ENCODE measurements at regions not wholly inside any gene's neighbourhood (a gene's known extent, or its start where the extent isn't known, plus 50 kb on each side); places are given as distances from the start of the nearest gene placed in this dataset.

- DNase-seq (ENCODE audit: low read depth): no peak
- no peak for TF ChIP-seq CTCF (IDR thresholded peaks at IDR 0.05; ENCODE audit: low read length, missing control alignments)
Measured at GRCh38 chr9:80012557-80013330, 441.0 kb downstream of the TLE4 start.

GRCh38 chr9:80009204-80009603, 437.4 kb downstream of the TLE4 start:
- DNase-seq (ENCODE audit: low read depth): no peak
- TF ChIP-seq CTCF (IDR thresholded peaks at IDR 0.05; ENCODE audit: low read length, missing control alignments): no peak
- no peak overlapping the region for H3K4me3 ChIP-seq (replicated peaks; ENCODE audit: low read depth, low read length)

More at GRCh38 chr9:80012557-80013330, 441.0 kb downstream of the TLE4 start:
- no peak overlapping the region for H3K4me3 ChIP-seq (replicated peaks; ENCODE audit: low read depth, low read length)

- no peak overlapping the region for H3K4me3 ChIP-seq (replicated peaks; ENCODE audit: low read depth, low read length)
- TF ChIP-seq CTCF (IDR thresholded peaks at IDR 0.05; ENCODE audit: low read length, missing control alignments): no peak
- no peak for DNase-seq (ENCODE audit: low read depth)
Measured at GRCh38 chr9:80004714-80005113, 432.9 kb downstream of the TLE4 start.

- no peak for DNase-seq (ENCODE audit: low read depth)
- H3K4me3 ChIP-seq (replicated peaks; ENCODE audit: low read depth, low read length): no peak overlapping the region
- no peak for TF ChIP-seq CTCF (IDR thresholded peaks at IDR 0.05; ENCODE audit: low read length, missing control alignments)
Measured at GRCh38 chr9:79990536-79990935, 418.8 kb downstream of the TLE4 start.

GRCh38 chr9:79989079-79989478, 417.3 kb downstream of the TLE4 start:
- DNase-seq (ENCODE audit: low read depth): no peak
- TF ChIP-seq CTCF (IDR thresholded peaks at IDR 0.05; ENCODE audit: low read length, missing control alignments): no peak
- no peak overlapping the region for H3K4me3 ChIP-seq (replicated peaks; ENCODE audit: low read depth, low read length)

- TF ChIP-seq CTCF (IDR thresholded peaks at IDR 0.05; ENCODE audit: low read length, missing control alignments): no peak
- no peak overlapping the region for H3K4me3 ChIP-seq (replicated peaks; ENCODE audit: low read depth, low read length)
- no peak for DNase-seq (ENCODE audit: low read depth)
Measured at GRCh38 chr9:79988126-79988525, 416.4 kb downstream of the TLE4 start.

GRCh38 chr9:79986437-79986836, 414.7 kb downstream of the TLE4 start:
- no peak for DNase-seq (ENCODE audit: low read depth)
- TF ChIP-seq CTCF (IDR thresholded peaks at IDR 0.05; ENCODE audit: low read length, missing control alignments): no peak

More at GRCh38 chr9:79986437-79986836, 414.7 kb downstream of the TLE4 start:
- H3K4me3 ChIP-seq (replicated peaks; ENCODE audit: low read depth, low read length): no peak overlapping the region

All from fibroblast of pulmonary artery (primary cell).